ENCODE measurements at regions not wholly inside any gene's neighbourhood (a gene's known extent, or its start where the extent isn't known, plus 50 kb on each side); places are given as distances from the start of the nearest gene placed in this dataset.

GRCh38 chr6:19692506-19693298 is 144.5 kb upstream of the ID4 start:
- TF ChIP-seq, protein P1, sequence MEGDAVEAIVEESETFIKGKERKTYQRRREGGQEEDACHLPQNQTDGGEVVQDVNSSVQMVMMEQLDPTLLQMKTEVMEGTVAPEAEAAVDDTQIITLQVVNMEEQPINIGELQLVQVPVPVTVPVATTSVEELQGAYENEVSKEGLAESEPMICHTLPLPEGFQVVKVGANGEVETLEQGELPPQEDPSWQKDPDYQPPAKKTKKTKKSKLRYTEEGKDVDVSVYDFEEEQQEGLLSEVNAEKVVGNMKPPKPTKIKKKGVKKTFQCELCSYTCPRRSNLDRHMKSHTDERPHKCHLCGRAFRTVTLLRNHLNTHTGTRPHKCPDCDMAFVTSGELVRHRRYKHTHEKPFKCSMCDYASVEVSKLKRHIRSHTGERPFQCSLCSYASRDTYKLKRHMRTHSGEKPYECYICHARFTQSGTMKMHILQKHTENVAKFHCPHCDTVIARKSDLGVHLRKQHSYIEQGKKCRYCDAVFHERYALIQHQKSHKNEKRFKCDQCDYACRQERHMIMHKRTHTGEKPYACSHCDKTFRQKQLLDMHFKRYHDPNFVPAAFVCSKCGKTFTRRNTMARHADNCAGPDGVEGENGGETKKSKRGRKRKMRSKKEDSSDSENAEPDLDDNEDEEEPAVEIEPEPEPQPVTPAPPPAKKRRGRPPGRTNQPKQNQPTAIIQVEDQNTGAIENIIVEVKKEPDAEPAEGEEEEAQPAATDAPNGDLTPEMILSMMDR (IDR thresholded peaks at IDR 0.05; ENCODE audit: low read length) = no peak
- TF ChIP-seq EZH2 (optimal IDR thresholded peaks at IDR 0.05; ENCODE audit: low read depth, low read length) = no peak

Measured in MM.1S (cell line).